Fibroblast of lung (primary cell): ENCODE measurements at regions not wholly inside any gene's neighbourhood (a gene's known extent, or its start where the extent isn't known, plus 50 kb on each side); places are given as distances from the start of the nearest gene placed in this dataset.

ENCODE experiments used
- DNase-seq, 2 donors: peaks; one replicate each; pipeline versions ENCODE4 v3.0.0 to v3.0.0-alpha.2; 2010; ENCODE audit warnings: low read depth in 2 of 2
- H2AFZ ChIP-seq: 2 replicates; pipeline ENCODE4 v1.5.1; 2012; ENCODE audit warnings: low read length, control low read depth, inconsistent platforms
- H3K27ac ChIP-seq: 2 replicates; pipeline ENCODE4 v1.5.1; 2011; ENCODE audit warnings: low read length, control low read depth; ENCODE audit not compliant: insufficient read depth
- H3K27me3 ChIP-seq: 2 replicates; pipeline ENCODE4 v1.5.1; 2011; ENCODE audit warnings: mild to moderate bottlenecking, low read length; ENCODE audit not compliant: control insufficient read depth, insufficient read depth
- H3K36me3 ChIP-seq: 2 replicates; pipeline ENCODE4 v1.5.1; 2011; ENCODE audit warnings: low read length; ENCODE audit not compliant: control insufficient read depth, insufficient read depth
- H3K4me1 ChIP-seq: 2 replicates; pipeline ENCODE4 v1.5.1; 2011; ENCODE audit warnings: low read length; ENCODE audit not compliant: control insufficient read depth, insufficient read depth; ENCODE audit errors: extremely low read depth
- H3K4me2 ChIP-seq: 2 replicates; pipeline ENCODE4 v1.5.1; 2011; ENCODE audit warnings: low read length, control low read depth; ENCODE audit not compliant: insufficient read depth; ENCODE audit errors: extremely low read depth
- H3K4me3 ChIP-seq, 4 experiments: fragments of 200-600 bp in 1 of 4; sonication (generic) in 1 of 4; replicated peaks in 1 of 4; 2 replicates each; pipeline ENCODE4 v1.5.1; 2011 to 2016; ENCODE audit warnings: low read length in 4 of 4, low read depth in 3 of 4, mild to moderate bottlenecking in 3 of 4, control low read depth in 2 of 4, inconsistent platforms in 1 of 4, mixed read lengths in 1 of 4; ENCODE audit not compliant: insufficient read depth in 1 of 4; ENCODE audit errors: control extremely low read depth in 1 of 4
- H3K79me2 ChIP-seq: 2 replicates; pipeline ENCODE4 v1.5.1; 2012; ENCODE audit warnings: mild to moderate bottlenecking, low read length, inconsistent platforms; ENCODE audit not compliant: control insufficient read depth, insufficient read depth
- H3K9ac ChIP-seq: 2 replicates; pipeline ENCODE4 v1.5.1; 2011; ENCODE audit warnings: mild to moderate bottlenecking, low read length, control low read depth; ENCODE audit not compliant: insufficient read depth
- H3K9me3 ChIP-seq: 2 replicates; pipeline ENCODE4 v1.5.1; 2012; ENCODE audit warnings: low read depth, low read length; ENCODE audit not compliant: control insufficient read depth, insufficient read depth
- H4K20me1 ChIP-seq: 2 replicates; pipeline ENCODE4 v1.5.1; 2011; ENCODE audit warnings: low read length; ENCODE audit not compliant: control insufficient read depth, insufficient read depth; ENCODE audit errors: extremely low read depth
- CTCF ChIP-seq, 2 donors: IDR thresholded peaks in 1 of 2; conservative IDR thresholded peaks in 1 of 2; 1 replicate in 1 of 2; 2 replicates in 1 of 2; pipeline ENCODE4 v1.5.1; 2011 to 2012; ENCODE audit warnings: low read length in 2 of 2, control low read depth in 1 of 2, inconsistent platforms in 1 of 2, low read depth in 1 of 2, mild to moderate bottlenecking in 1 of 2
- EZH2 ChIP-seq: IDR thresholded peaks from 2 replicates; pipeline ENCODE4 v1.5.1; 2012; ENCODE audit warnings: low read length, control low read depth, mild to moderate bottlenecking; ENCODE audit errors: missing control alignments

- Histone ChIP-seq H3K27me3 (no peaks in the 10 kb centered on the region), H3K4me2 (no peak overlapping the region), H3K27ac (no peak overlapping the region), H4K20me1 (no peaks in the 10 kb centered on the region), H3K4me3 (no peak overlapping the region), H3K9me3 (no peaks in the 10 kb centered on the region), H2AFZ (no peak overlapping the region), H3K79me2 (no peaks in the 10 kb centered on the region), H3K4me1 (peaks cover 4% of the 10 kb centered on the region), H3K9ac (no peak overlapping the region), H3K36me3 (no peaks in the 10 kb centered on the region)
- TF ChIP-seq EZH2, result no peak
- no peak for TF ChIP-seq CTCF (conservative IDR thresholded peaks at IDR 0.05 in 1 of 2, IDR thresholded peaks at IDR 0.05 in 1 of 2; ENCODE audit: low read depth in 1 of 2, low read length in 2 of 2)
- no peak for DNase-seq
Measured at GRCh38 chr5:34562791-34563190, 93.3 kb upstream of the RAI14 start.

GRCh38 chr5:34563269-34563668, 92.9 kb upstream of the RAI14 start:
- TF ChIP-seq CTCF (conservative IDR thresholded peaks at IDR 0.05 in 1 of 2, IDR thresholded peaks at IDR 0.05 in 1 of 2; ENCODE audit: low read depth in 1 of 2, low read length in 2 of 2) (no peak), EZH2 (no peak)
- H3K9ac ChIP-seq, result no peak overlapping the region
- no peaks in the 10 kb centered on the region for H4K20me1 ChIP-seq
- H3K4me2 ChIP-seq, result no peak overlapping the region
- H2AFZ ChIP-seq, result no peak overlapping the region
- no peaks in the 10 kb centered on the region for H3K9me3 ChIP-seq
- H3K36me3 ChIP-seq, result no peaks in the 10 kb centered on the region
- no peak overlapping the region for H3K27ac ChIP-seq
- no peak overlapping the region for H3K4me3 ChIP-seq
- H3K27me3 ChIP-seq, result no peaks in the 10 kb centered on the region
- H3K79me2 ChIP-seq, result no peaks in the 10 kb centered on the region
- no peak for DNase-seq
- H3K4me1 ChIP-seq, result peaks cover 4% of the 10 kb centered on the region

GRCh38 chr5:34563931-34564709, 92.0 kb upstream of the RAI14 start:
- no peak overlapping the region for H3K27ac ChIP-seq
- no peak overlapping the region for H2AFZ ChIP-seq
- H3K4me2 ChIP-seq, result peak overlapping the region; percentile 25

More at GRCh38 chr5:34563931-34564709, 92.0 kb upstream of the RAI14 start:
- Histone ChIP-seq H3K9ac (no peak overlapping the region), H4K20me1 (no peaks in the 10 kb centered on the region), H3K4me3 (peak overlapping the region in 1 of 4 experiments; percentile 6), H3K4me1 (peaks cover 4% of the 10 kb centered on the region), H3K27me3 (no peaks in the 10 kb centered on the region), H3K79me2 (no peaks in the 10 kb centered on the region), H3K36me3 (no peaks in the 10 kb centered on the region), H3K9me3 (no peaks in the 10 kb centered on the region)
- TF ChIP-seq CTCF (conservative IDR thresholded peaks at IDR 0.05 in 1 of 2, IDR thresholded peaks at IDR 0.05 in 1 of 2; ENCODE audit: low read depth in 1 of 2, low read length in 2 of 2), result no peak
- TF ChIP-seq EZH2, result no peak
- peak; percentile 75 to 91 for DNase-seq
